ENCODE measurements at regions not wholly inside any gene's neighbourhood (a gene's known extent, or its start where the extent isn't known, plus 50 kb on each side); places are given as distances from the start of the nearest gene placed in this dataset.

DNA sequence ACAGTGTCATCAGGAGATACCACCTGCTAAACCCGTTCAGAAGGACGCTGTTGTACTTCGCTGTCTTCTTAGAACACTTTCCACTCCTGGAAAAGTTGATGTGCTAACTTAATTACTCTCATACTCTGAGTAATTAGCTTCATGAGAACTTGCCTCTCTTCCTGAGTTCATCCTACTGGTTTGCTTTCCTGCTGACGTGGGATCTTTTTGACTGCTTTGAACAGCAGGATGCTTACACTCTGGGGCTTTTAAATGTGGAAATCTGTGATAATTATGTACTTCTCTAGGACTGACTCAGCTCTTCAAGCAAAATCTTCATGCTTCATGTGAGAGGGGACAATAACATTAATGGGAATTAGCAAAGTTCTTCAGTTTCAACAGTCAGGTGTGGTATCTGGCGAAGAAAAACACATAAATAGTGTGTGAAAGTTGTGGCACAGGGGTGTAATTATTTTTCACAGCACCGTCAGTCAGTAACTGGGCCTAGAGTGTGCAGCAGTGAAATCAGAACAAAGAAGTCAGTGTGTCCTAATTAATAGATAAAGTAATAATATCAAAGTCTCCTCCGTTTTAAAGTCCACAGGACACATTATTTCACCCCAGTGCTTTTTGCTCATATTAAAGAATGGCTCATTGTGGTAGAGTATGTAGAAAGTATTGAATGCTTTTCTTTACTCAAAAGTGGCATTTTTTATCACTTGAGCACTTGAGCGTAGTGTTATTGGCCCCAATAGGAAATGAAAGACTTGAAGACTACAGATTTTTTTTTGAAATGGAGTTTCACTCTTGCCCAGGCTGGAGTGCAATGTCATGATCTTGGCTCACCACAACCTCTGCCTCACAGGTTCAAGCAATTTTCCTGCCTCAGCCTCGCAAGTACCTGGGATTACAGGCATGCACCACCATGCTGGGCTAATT is 140.9 kb upstream of the DMRT1 start (continued):
- TF ChIP-seq, protein P1, sequence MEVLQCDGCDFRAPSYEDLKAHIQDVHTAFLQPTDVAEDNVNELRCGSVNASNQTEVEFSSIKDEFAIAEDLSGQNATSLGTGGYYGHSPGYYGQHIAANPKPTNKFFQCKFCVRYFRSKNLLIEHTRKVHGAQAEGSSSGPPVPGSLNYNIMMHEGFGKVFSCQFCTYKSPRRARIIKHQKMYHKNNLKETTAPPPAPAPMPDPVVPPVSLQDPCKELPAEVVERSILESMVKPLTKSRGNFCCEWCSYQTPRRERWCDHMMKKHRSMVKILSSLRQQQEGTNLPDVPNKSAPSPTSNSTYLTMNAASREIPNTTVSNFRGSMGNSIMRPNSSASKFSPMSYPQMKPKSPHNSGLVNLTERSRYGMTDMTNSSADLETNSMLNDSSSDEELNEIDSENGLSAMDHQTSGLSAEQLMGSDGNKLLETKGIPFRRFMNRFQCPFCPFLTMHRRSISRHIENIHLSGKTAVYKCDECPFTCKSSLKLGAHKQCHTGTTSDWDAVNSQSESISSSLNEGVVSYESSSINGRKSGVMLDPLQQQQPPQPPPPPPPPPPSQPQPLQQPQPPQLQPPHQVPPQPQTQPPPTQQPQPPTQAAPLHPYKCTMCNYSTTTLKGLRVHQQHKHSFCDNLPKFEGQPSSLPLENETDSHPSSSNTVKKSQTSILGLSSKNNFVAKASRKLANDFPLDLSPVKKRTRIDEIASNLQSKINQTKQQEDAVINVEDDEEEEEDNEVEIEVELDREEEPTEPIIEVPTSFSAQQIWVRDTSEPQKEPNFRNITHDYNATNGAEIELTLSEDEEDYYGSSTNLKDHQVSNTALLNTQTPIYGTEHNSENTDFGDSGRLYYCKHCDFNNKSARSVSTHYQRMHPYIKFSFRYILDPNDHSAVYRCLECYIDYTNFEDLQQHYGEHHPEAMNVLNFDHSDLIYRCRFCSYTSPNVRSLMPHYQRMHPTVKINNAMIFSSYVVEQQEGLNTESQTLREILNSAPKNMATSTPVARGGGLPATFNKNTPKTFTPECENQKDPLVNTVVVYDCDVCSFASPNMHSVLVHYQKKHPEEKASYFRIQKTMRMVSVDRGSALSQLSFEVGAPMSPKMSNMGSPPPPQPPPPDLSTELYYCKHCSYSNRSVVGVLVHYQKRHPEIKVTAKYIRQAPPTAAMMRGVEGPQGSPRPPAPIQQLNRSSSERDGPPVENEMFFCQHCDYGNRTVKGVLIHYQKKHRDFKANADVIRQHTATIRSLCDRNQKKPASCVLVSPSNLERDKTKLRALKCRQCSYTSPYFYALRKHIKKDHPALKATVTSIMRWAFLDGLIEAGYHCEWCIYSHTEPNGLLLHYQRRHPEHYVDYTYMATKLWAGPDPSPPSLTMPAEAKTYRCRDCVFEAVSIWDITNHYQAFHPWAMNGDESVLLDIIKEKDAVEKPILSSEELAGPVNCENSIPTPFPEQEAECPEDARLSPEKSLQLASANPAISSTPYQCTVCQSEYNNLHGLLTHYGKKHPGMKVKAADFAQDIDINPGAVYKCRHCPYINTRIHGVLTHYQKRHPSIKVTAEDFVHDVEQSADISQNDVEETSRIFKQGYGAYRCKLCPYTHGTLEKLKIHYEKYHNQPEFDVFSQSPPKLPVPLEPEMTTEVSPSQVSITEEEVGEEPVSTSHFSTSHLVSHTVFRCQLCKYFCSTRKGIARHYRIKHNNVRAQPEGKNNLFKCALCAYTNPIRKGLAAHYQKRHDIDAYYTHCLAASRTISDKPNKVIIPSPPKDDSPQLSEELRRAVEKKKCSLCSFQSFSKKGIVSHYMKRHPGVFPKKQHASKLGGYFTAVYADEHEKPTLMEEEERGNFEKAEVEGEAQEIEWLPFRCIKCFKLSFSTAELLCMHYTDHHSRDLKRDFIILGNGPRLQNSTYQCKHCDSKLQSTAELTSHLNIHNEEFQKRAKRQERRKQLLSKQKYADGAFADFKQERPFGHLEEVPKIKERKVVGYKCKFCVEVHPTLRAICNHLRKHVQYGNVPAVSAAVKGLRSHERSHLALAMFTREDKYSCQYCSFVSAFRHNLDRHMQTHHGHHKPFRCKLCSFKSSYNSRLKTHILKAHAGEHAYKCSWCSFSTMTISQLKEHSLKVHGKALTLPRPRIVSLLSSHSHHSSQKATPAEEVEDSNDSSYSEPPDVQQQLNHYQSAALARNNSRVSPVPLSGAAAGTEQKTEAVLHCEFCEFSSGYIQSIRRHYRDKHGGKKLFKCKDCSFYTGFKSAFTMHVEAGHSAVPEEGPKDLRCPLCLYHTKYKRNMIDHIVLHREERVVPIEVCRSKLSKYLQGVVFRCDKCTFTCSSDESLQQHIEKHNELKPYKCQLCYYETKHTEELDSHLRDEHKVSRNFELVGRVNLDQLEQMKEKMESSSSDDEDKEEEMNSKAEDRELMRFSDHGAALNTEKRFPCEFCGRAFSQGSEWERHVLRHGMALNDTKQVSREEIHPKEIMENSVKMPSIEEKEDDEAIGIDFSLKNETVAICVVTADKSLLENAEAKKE (CRISPR knock-in tag; IDR thresholded peaks at IDR 0.05) = no peak
- no peak for TF ChIP-seq CREB1 (CRISPR knock-in tag; IDR thresholded peaks at IDR 0.05; ENCODE audit: low read depth)
- TF ChIP-seq POLR2AphosphoS5 (IDR thresholded peaks at IDR 0.05; ENCODE audit: low read depth) = no peak
- TF ChIP-seq, protein P2, sequence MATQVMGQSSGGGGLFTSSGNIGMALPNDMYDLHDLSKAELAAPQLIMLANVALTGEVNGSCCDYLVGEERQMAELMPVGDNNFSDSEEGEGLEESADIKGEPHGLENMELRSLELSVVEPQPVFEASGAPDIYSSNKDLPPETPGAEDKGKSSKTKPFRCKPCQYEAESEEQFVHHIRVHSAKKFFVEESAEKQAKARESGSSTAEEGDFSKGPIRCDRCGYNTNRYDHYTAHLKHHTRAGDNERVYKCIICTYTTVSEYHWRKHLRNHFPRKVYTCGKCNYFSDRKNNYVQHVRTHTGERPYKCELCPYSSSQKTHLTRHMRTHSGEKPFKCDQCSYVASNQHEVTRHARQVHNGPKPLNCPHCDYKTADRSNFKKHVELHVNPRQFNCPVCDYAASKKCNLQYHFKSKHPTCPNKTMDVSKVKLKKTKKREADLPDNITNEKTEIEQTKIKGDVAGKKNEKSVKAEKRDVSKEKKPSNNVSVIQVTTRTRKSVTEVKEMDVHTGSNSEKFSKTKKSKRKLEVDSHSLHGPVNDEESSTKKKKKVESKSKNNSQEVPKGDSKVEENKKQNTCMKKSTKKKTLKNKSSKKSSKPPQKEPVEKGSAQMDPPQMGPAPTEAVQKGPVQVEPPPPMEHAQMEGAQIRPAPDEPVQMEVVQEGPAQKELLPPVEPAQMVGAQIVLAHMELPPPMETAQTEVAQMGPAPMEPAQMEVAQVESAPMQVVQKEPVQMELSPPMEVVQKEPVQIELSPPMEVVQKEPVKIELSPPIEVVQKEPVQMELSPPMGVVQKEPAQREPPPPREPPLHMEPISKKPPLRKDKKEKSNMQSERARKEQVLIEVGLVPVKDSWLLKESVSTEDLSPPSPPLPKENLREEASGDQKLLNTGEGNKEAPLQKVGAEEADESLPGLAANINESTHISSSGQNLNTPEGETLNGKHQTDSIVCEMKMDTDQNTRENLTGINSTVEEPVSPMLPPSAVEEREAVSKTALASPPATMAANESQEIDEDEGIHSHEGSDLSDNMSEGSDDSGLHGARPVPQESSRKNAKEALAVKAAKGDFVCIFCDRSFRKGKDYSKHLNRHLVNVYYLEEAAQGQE (IDR thresholded peaks at IDR 0.05; ENCODE audit: unreplicated experiment) = no peak
- no peak for TF ChIP-seq JUNB (IDR thresholded peaks at IDR 0.05; ENCODE audit: unreplicated experiment)

Measured in GM23338 (cell line).